ENCODE measurements at regions not wholly inside any gene's neighbourhood (a gene's known extent, or its start where the extent isn't known, plus 50 kb on each side); places are given as distances from the start of the nearest gene placed in this dataset.

- H3K4me3 Mint-ChIP-seq = no peak overlapping the region
- ChIA-PET POLR2A (no interaction called here), CTCF (no interaction called here)
- no peaks in the 10 kb centered on the region for H3K27me3 Mint-ChIP-seq
- H3K9me3 Mint-ChIP-seq = no peaks in the 10 kb centered on the region
- H3K4me1 Mint-ChIP-seq = no peaks in the 10 kb centered on the region
- no peak overlapping the region for H3K27ac Mint-ChIP-seq
- DNase-seq = no peak
- H3K36me3 Mint-ChIP-seq (ENCODE audit: low read depth) = no peaks in the 10 kb centered on the region
Measured at GRCh38 chr22:49146511-49146910, 681.2 kb downstream of the BRD1 start.

- DNase-seq = no peak
- no peaks in the 10 kb centered on the region for H3K27me3 Mint-ChIP-seq
- H3K4me1 Mint-ChIP-seq = no peaks in the 10 kb centered on the region
- ChIA-PET POLR2A (interaction anchor here (0.6 kb wide), 1 partner anchor 192 kb away, joined by 3 read pairs; no protein-coding TSS in a partner anchor), CTCF (no interaction called here)
- H3K4me3 Mint-ChIP-seq = no peak overlapping the region
- no peaks in the 10 kb centered on the region for H3K9me3 Mint-ChIP-seq
- no peak overlapping the region for H3K27ac Mint-ChIP-seq
- no peaks in the 10 kb centered on the region for H3K36me3 Mint-ChIP-seq (ENCODE audit: low read depth)
Measured at GRCh38 chr22:49143812-49144211, 683.9 kb downstream of the BRD1 start.

- Mint-ChIP-seq H3K9me3 (no peaks in the 10 kb centered on the region), H3K4me1 (no peaks in the 10 kb centered on the region), H3K27ac (no peak overlapping the region), H3K36me3 (ENCODE audit: low read depth) (no peaks in the 10 kb centered on the region), H3K4me3 (no peak overlapping the region), H3K27me3 (no peaks in the 10 kb centered on the region)
- ChIA-PET POLR2A (interaction anchor here (0.6 kb wide), 1 partner anchor 193 kb away, joined by 3 read pairs; no protein-coding TSS in a partner anchor), CTCF (no interaction called here)
- no peak for DNase-seq
Measured at GRCh38 chr22:49142891-49143290, 684.8 kb downstream of the BRD1 start.

GRCh38 chr22:49142296-49142695, 685.4 kb downstream of the BRD1 start:
- Mint-ChIP-seq H3K4me1 (no peaks in the 10 kb centered on the region), H3K36me3 (ENCODE audit: low read depth) (no peaks in the 10 kb centered on the region), H3K4me3 (no peak overlapping the region), H3K9me3 (no peaks in the 10 kb centered on the region), H3K27me3 (no peaks in the 10 kb centered on the region), H3K27ac (no peak overlapping the region)
- ChIA-PET POLR2A (no interaction called here), CTCF (no interaction called here)
- DNase-seq = no peak

- Mint-ChIP-seq H3K36me3 (ENCODE audit: low read depth) (no peaks in the 10 kb centered on the region), H3K4me1 (no peaks in the 10 kb centered on the region), H3K27me3 (no peaks in the 10 kb centered on the region), H3K4me3 (no peak overlapping the region), H3K9me3 (no peaks in the 10 kb centered on the region), H3K27ac (no peak overlapping the region)
- POLR2A ChIA-PET = no interaction called here
- DNase-seq = no peak
- CTCF ChIA-PET = no interaction called here
Measured at GRCh38 chr22:49141761-49142160, 685.9 kb downstream of the BRD1 start.

GRCh38 chr22:49140911-49141665, 686.6 kb downstream of the BRD1 start:
- no peaks in the 10 kb centered on the region for H3K36me3 Mint-ChIP-seq (ENCODE audit: low read depth)
- H3K27me3 Mint-ChIP-seq = no peaks in the 10 kb centered on the region
- no peak for DNase-seq
- POLR2A ChIA-PET = no interaction called here
- no peak overlapping the region for H3K27ac Mint-ChIP-seq
- no peak overlapping the region for H3K4me3 Mint-ChIP-seq
- H3K9me3 Mint-ChIP-seq = no peaks in the 10 kb centered on the region
- CTCF ChIA-PET = no interaction called here
- H3K4me1 Mint-ChIP-seq = no peaks in the 10 kb centered on the region

- ChIA-PET POLR2A (interaction anchor here (0.7 kb wide), 1 partner anchor 157 kb away, joined by 3 read pairs; no protein-coding TSS in a partner anchor), CTCF (no interaction called here)
- Mint-ChIP-seq H3K9me3 (no peaks in the 10 kb centered on the region), H3K4me1 (no peaks in the 10 kb centered on the region), H3K4me3 (no peak overlapping the region), H3K27ac (no peak overlapping the region), H3K36me3 (ENCODE audit: low read depth) (no peaks in the 10 kb centered on the region), H3K27me3 (no peaks in the 10 kb centered on the region)
- no peak for DNase-seq
Measured at GRCh38 chr22:49139492-49140151, 688.1 kb downstream of the BRD1 start.

- DNase-seq = no peak
- CTCF ChIA-PET = no interaction called here
- H3K27ac Mint-ChIP-seq = no peak overlapping the region
- no peak overlapping the region for H3K4me3 Mint-ChIP-seq
- POLR2A ChIA-PET = no interaction called here
- no peaks in the 10 kb centered on the region for H3K9me3 Mint-ChIP-seq
- no peaks in the 10 kb centered on the region for H3K27me3 Mint-ChIP-seq
- H3K36me3 Mint-ChIP-seq (ENCODE audit: low read depth) = no peaks in the 10 kb centered on the region
- no peaks in the 10 kb centered on the region for H3K4me1 Mint-ChIP-seq
Measured at GRCh38 chr22:49138250-49138790, 689.4 kb downstream of the BRD1 start.

GRCh38 chr22:49137206-49137840, 690.4 kb downstream of the BRD1 start:
- CTCF ChIA-PET = no interaction called here
- POLR2A ChIA-PET = no interaction called here
- DNase-seq = no peak
- Mint-ChIP-seq H3K4me1 (no peaks in the 10 kb centered on the region), H3K4me3 (no peak overlapping the region), H3K9me3 (no peaks in the 10 kb centered on the region), H3K27ac (no peak overlapping the region), H3K27me3 (peaks cover under 1% of the 10 kb centered on the region), H3K36me3 (ENCODE audit: low read depth) (no peaks in the 10 kb centered on the region)

- H3K9me3 Mint-ChIP-seq = no peaks in the 10 kb centered on the region
- no peaks in the 10 kb centered on the region for H3K36me3 Mint-ChIP-seq (ENCODE audit: low read depth)
- no peak overlapping the region for H3K4me3 Mint-ChIP-seq
- POLR2A ChIA-PET = no interaction called here
- no peak for DNase-seq
- H3K27ac Mint-ChIP-seq = no peak overlapping the region
- H3K27me3 Mint-ChIP-seq = peaks cover 4% of the 10 kb centered on the region
- CTCF ChIA-PET = no interaction called here
- H3K4me1 Mint-ChIP-seq = no peaks in the 10 kb centered on the region
Measured at GRCh38 chr22:49136816-49137180, 690.9 kb downstream of the BRD1 start.

GRCh38 chr22:49136041-49136815, 691.4 kb downstream of the BRD1 start:
- ChIA-PET CTCF (no interaction called here), POLR2A (no interaction called here)
- H3K4me3 Mint-ChIP-seq = no peak overlapping the region
- DNase-seq = no peak
- no peaks in the 10 kb centered on the region for H3K36me3 Mint-ChIP-seq (ENCODE audit: low read depth)
- peaks cover 5% of the 10 kb centered on the region for H3K27me3 Mint-ChIP-seq
- H3K4me1 Mint-ChIP-seq = no peaks in the 10 kb centered on the region
- no peaks in the 10 kb centered on the region for H3K9me3 Mint-ChIP-seq
- H3K27ac Mint-ChIP-seq = no peak overlapping the region

- H3K36me3 Mint-ChIP-seq (ENCODE audit: low read depth) = no peaks in the 10 kb centered on the region
- H3K27me3 Mint-ChIP-seq = peaks cover 6% of the 10 kb centered on the region
- ChIA-PET CTCF (no interaction called here), POLR2A (no interaction called here)
- no peak overlapping the region for H3K27ac Mint-ChIP-seq
- no peaks in the 10 kb centered on the region for H3K4me1 Mint-ChIP-seq
- DNase-seq = no peak
- no peaks in the 10 kb centered on the region for H3K9me3 Mint-ChIP-seq
- H3K4me3 Mint-ChIP-seq = no peak overlapping the region
Measured at GRCh38 chr22:49134076-49134475, 693.6 kb downstream of the BRD1 start.

GRCh38 chr22:49133541-49133940, 694.1 kb downstream of the BRD1 start:
- no peak overlapping the region for H3K27ac Mint-ChIP-seq
- no peaks in the 10 kb centered on the region for H3K4me1 Mint-ChIP-seq
- no peak overlapping the region for H3K4me3 Mint-ChIP-seq
- no peaks in the 10 kb centered on the region for H3K9me3 Mint-ChIP-seq
- no peaks in the 10 kb centered on the region for H3K36me3 Mint-ChIP-seq (ENCODE audit: low read depth)
- H3K27me3 Mint-ChIP-seq = peaks cover 6% of the 10 kb centered on the region
- ChIA-PET POLR2A (no interaction called here), CTCF (no interaction called here)
- DNase-seq = no peak

Data from activated CD4-positive, alpha-beta T cell treated with anti-CD3 and anti-CD28 coated beads, Interleukin-2, amount 10 ng/mL, durations not matched to agents 7 days and 5 days (primary cell).